SU-DHL-6 (cell line): ENCODE measurements at regions not wholly inside any gene's neighbourhood (a gene's known extent, or its start where the extent isn't known, plus 50 kb on each side); places are given as distances from the start of the nearest gene placed in this dataset.

Source experiments
- H2AFZ ChIP-seq: fragments of 200-600 bp; sonication (generic); 2 replicates; pipeline ENCODE4 v1.6.1; 2014; ENCODE audit warnings: low read depth, mild to moderate bottlenecking, moderate library complexity, mixed read lengths, antibody characterized with exemption, low read length; ENCODE audit not compliant: severe bottlenecking
- H3F3A ChIP-seq: fragments of 200-600 bp; shearing (Covaris generic); 2 replicates; pipeline ENCODE4 v1.6.0; 2016; ENCODE audit warnings: antibody characterized with exemption, mild to moderate bottlenecking; ENCODE audit not compliant: insufficient read depth
- H3K27ac ChIP-seq: fragments of 200-600 bp; sonication (generic); 2 replicates; pipeline ENCODE4 v1.5.1; 2016; ENCODE audit warnings: low read depth, mild to moderate bottlenecking, low read length, moderate library complexity, mixed read lengths
- H3K27me3 ChIP-seq: fragments of 200-600 bp; sonication (generic), shearing (Covaris generic); 2 replicates; pipeline ENCODE4 v1.6.0; 2014; ENCODE audit warnings: mild to moderate bottlenecking, low read length
- H3K36me3 ChIP-seq: fragments of 200-600 bp; sonication (generic); 2 replicates; pipeline ENCODE4 v1.6.1; 2014; ENCODE audit warnings: mild to moderate bottlenecking, low read length, mixed read lengths
- H3K4me2 ChIP-seq: fragments of 300-600, 200-600 bp; shearing (Covaris generic), sonication (generic); 2 replicates; pipeline ENCODE4 v1.6.0; 2014; ENCODE audit warnings: low read length, low read depth, mild to moderate bottlenecking; ENCODE audit not compliant: poor library complexity, severe bottlenecking
- H3K4me3 ChIP-seq: fragments of 200-600 bp; sonication (generic); 2 replicates; pipeline ENCODE4 v1.5.1; 2014; ENCODE audit warnings: antibody characterized with exemption, low read length, mild to moderate bottlenecking, mixed read lengths; ENCODE audit not compliant: insufficient read depth, poor library complexity, severe bottlenecking
- H3K79me2 ChIP-seq: fragments of 200-600 bp; sonication (generic); 2 replicates; pipeline ENCODE4 v1.6.1; 2014; ENCODE audit warnings: mild to moderate bottlenecking, low read length, moderate library complexity; ENCODE audit not compliant: insufficient read depth
- H3K9ac ChIP-seq: fragments of 200-600 bp; sonication (generic); 2 replicates; pipeline ENCODE4 v1.7.0; 2014; ENCODE audit warnings: mild to moderate bottlenecking, low read length
- H3K9me2 ChIP-seq: fragments of 200-600 bp; sonication (generic); replicated peaks from 2 replicates; pipeline ENCODE4 v1.6.1; 2014; ENCODE audit warnings: low read length; ENCODE audit not compliant: insufficient read depth
- H3K9me3 ChIP-seq: fragments of 200-600 bp; sonication (generic); 2 replicates; pipeline ENCODE4 v1.6.1; 2014; ENCODE audit warnings: low read length, mixed read lengths; ENCODE audit not compliant: insufficient read depth
- H4K20me1 ChIP-seq: fragments of 200-600 bp; sonication (generic); 2 replicates; pipeline ENCODE4 v1.6.1; 2014; ENCODE audit warnings: low read depth, mild to moderate bottlenecking, antibody characterized with exemption, low read length, moderate library complexity, mixed read lengths
- EZH2phosphoT487 ChIP-seq: fragments of 200-600 bp; sonication (generic), shearing (Covaris generic); conservative IDR thresholded peaks from 2 replicates; pipeline ENCODE4 v1.6.1; 2018; ENCODE audit warnings: mild to moderate bottlenecking, antibody characterized with exemption, low read length, moderate library complexity, mixed read lengths
- TF ChIP-seq, protein P1 (sequence below): fragments of 200-600 bp; sonication (generic); IDR thresholded peaks from one replicate; pipeline ENCODE4 v1.5.1; 2017; ENCODE audit warnings: antibody characterized with exemption, mild to moderate bottlenecking, low read length, moderate library complexity; ENCODE audit not compliant: insufficient read depth, poor library complexity, severe bottlenecking

- Histone ChIP-seq H3K9ac (no peak overlapping the region), H3K36me3 (no peaks in the 10 kb centered on the region), H3K9me2 (no peaks in the 10 kb centered on the region), H4K20me1 (no peaks in the 10 kb centered on the region), H3K4me3 (no peak overlapping the region), H3K4me2 (no peak overlapping the region), H3K79me2 (no peaks in the 10 kb centered on the region), H3K27me3 (no peaks in the 10 kb centered on the region), H3F3A (no peaks in the 10 kb centered on the region), H3K27ac (no peak overlapping the region), H2AFZ (no peak overlapping the region), H3K9me3 (no peaks in the 10 kb centered on the region)
- TF ChIP-seq EZH2phosphoT487, result no peak
- TF ChIP-seq, protein P1, sequence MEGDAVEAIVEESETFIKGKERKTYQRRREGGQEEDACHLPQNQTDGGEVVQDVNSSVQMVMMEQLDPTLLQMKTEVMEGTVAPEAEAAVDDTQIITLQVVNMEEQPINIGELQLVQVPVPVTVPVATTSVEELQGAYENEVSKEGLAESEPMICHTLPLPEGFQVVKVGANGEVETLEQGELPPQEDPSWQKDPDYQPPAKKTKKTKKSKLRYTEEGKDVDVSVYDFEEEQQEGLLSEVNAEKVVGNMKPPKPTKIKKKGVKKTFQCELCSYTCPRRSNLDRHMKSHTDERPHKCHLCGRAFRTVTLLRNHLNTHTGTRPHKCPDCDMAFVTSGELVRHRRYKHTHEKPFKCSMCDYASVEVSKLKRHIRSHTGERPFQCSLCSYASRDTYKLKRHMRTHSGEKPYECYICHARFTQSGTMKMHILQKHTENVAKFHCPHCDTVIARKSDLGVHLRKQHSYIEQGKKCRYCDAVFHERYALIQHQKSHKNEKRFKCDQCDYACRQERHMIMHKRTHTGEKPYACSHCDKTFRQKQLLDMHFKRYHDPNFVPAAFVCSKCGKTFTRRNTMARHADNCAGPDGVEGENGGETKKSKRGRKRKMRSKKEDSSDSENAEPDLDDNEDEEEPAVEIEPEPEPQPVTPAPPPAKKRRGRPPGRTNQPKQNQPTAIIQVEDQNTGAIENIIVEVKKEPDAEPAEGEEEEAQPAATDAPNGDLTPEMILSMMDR, result no peak
These were observed 103.0 kb upstream of the SHISA6 start for GRCh38 chr17:11138023-11138422.

DNA sequence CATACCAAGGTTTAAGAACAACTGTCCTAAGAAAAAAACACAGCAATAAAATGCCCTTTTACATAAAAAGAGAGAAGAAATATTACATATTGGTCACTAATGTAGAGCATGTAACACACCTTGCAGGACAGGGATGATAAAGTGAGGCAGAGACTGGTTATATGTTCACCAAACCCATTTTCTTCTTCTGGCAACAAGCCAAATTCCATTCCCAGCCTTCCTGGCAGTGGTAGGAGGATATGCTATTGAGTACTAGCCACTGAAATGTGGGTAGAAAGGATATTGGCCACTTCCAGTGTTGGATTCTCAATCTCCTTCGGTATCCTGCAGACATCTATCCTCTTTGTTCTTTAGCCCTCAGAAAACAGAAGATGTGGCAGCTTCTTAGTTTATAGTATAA is 105.2 kb upstream of the SHISA6 start:
- no peak overlapping the region for H3K9ac ChIP-seq
- no peaks in the 10 kb centered on the region for H3F3A ChIP-seq
- H3K27me3 ChIP-seq, result no peaks in the 10 kb centered on the region
- no peaks in the 10 kb centered on the region for H4K20me1 ChIP-seq
- H3K9me2 ChIP-seq, result no peaks in the 10 kb centered on the region
- H3K36me3 ChIP-seq, result no peaks in the 10 kb centered on the region
- no peak for TF ChIP-seq EZH2phosphoT487
- TF ChIP-seq, protein P1, result no peak
- no peak overlapping the region for H3K27ac ChIP-seq
- no peaks in the 10 kb centered on the region for H3K79me2 ChIP-seq
- H3K4me3 ChIP-seq, result no peak overlapping the region
- no peak overlapping the region for H2AFZ ChIP-seq
- H3K4me2 ChIP-seq, result no peak overlapping the region
- H3K9me3 ChIP-seq, result no peaks in the 10 kb centered on the region

DNA sequence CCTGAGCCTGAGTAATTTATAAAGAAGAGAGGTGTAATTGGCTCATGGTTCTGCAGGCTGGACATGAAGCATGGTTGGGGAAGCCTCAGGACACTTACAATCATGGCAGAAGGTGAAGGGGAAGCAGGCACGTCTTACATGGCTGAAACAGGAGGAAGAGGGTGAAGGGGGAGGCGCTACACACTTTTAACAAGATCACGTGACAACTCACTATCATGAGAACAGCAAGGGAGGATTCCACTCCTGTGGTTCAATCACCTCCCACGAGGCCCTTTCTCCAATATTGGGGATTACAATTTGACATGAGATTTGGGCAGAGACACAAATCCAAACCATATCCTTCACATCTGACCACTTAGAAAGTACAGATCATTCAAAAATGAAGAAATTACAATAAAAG is 110.6 kb upstream of the SHISA6 start:
- Histone ChIP-seq H2AFZ (no peak overlapping the region), H3K9me2 (no peaks in the 10 kb centered on the region), H3K27me3 (no peaks in the 10 kb centered on the region), H3K4me2 (no peak overlapping the region), H3K27ac (no peak overlapping the region), H3K9me3 (no peaks in the 10 kb centered on the region), H3F3A (no peaks in the 10 kb centered on the region), H3K36me3 (no peaks in the 10 kb centered on the region), H3K79me2 (no peaks in the 10 kb centered on the region), H3K4me3 (no peak overlapping the region), H4K20me1 (no peaks in the 10 kb centered on the region), H3K9ac (no peak overlapping the region)
- TF ChIP-seq, protein P1, result no peak
- TF ChIP-seq EZH2phosphoT487, result no peak

- Histone ChIP-seq H3K27ac (no peak overlapping the region), H3K36me3 (no peaks in the 10 kb centered on the region), H4K20me1 (no peaks in the 10 kb centered on the region), H3F3A (no peaks in the 10 kb centered on the region), H3K27me3 (no peaks in the 10 kb centered on the region), H3K9ac (no peak overlapping the region), H3K79me2 (no peaks in the 10 kb centered on the region), H2AFZ (no peak overlapping the region), H3K9me3 (no peaks in the 10 kb centered on the region), H3K4me3 (no peak overlapping the region), H3K4me2 (no peak overlapping the region), H3K9me2 (no peaks in the 10 kb centered on the region)
- TF ChIP-seq EZH2phosphoT487, result no peak
- TF ChIP-seq, protein P1, result no peak
These were observed 118.1 kb upstream of the SHISA6 start for GRCh38 chr17:11122908-11123307.
